H1 (cell line): ENCODE measurements at regions not wholly inside any gene's neighbourhood (a gene's known extent, or its start where the extent isn't known, plus 50 kb on each side); places are given as distances from the start of the nearest gene placed in this dataset.

Source experiments
- CTCF ChIA-PET: fragments of 300-600 bp; sonication (Branson Sonifier 250); formaldehyde crosslinking; loops from one replicate; lab custom pipeline; 2021; ENCODE audit not compliant: partially characterized antibody; lab: Charles Lee
- POLR2A ChIA-PET: fragments of 300-600 bp; sonication (Branson Sonifier 250); formaldehyde crosslinking; loops from one replicate; lab custom pipeline; 2021; ENCODE audit warnings: inconsistent platforms; ENCODE audit not compliant: partially characterized antibody; lab: Charles Lee
- DNase-seq, 2 experiments: peaks; one replicate each; pipeline versions ENCODE4 v3.0.0 to v3.0.0-alpha.2; 2010 to 2022; ENCODE audit warnings: low spot score in 2 of 2, low read depth in 1 of 2, mixed read lengths in 1 of 2
- FAIRE-seq: peaks from 2 replicates; lab custom pipeline; 2011; peaks lifted over from hg19 to GRCh38; lab: Jason Lieb, UNC
- H2AFZ ChIP-seq: 2 replicates; pipeline ENCODE4 v1.8.1; 2012; ENCODE audit warnings: low read length, inconsistent platforms
- H2AK5ac ChIP-seq: 2 replicates; pipeline ENCODE4 v1.6.1; 2013; ENCODE audit warnings: low read depth, low read length
- H2BK120ac ChIP-seq: replicated peaks from 2 replicates; pipeline ENCODE3; 2013; ENCODE audit warnings: low read depth, low read length, inconsistent platforms
- H2BK12ac ChIP-seq: 2 replicates; pipeline ENCODE4 v1.6.1; 2013; ENCODE audit warnings: low read depth, low read length
- H2BK15ac ChIP-seq: 2 replicates; pipeline ENCODE4 v1.6.1; 2013; ENCODE audit warnings: low read length
- H2BK20ac ChIP-seq: 2 replicates; pipeline ENCODE4 v1.6.1; 2013; ENCODE audit warnings: low read length
- H2BK5ac ChIP-seq: 2 replicates; pipeline ENCODE4 v1.6.1; 2013; ENCODE audit warnings: low read depth, low read length
- H3K14ac ChIP-seq: 2 replicates; pipeline ENCODE4 v1.6.1; 2013; ENCODE audit warnings: inconsistent platforms; ENCODE audit not compliant: insufficient read length
- H3K18ac ChIP-seq: 2 replicates; pipeline ENCODE4 v1.6.1; 2013; ENCODE audit warnings: low read length; ENCODE audit errors: extremely low read depth
- H3K23ac ChIP-seq: 2 replicates; pipeline ENCODE4 v1.6.1; 2013; ENCODE audit warnings: inconsistent platforms; ENCODE audit not compliant: insufficient read length
- H3K23me2 ChIP-seq: 2 replicates; pipeline ENCODE4 v1.6.1; 2013; ENCODE audit warnings: low read depth, low read length
- H3K27ac ChIP-seq: 2 replicates; pipeline ENCODE4 v1.6.1; 2011; ENCODE audit warnings: low read depth, low read length, inconsistent platforms
- H3K27me3 ChIP-seq, 4 experiments: replicated peaks in 1 of 4; 1 replicate in 1 of 4; 2 replicates in 3 of 4; pipeline versions ENCODE4 v1.6.1 to v1.8.1; 2011 to 2013; ENCODE audit warnings: low read length in 3 of 4, mild to moderate bottlenecking in 3 of 4, inconsistent platforms in 2 of 4, mixed read lengths in 2 of 4, moderate library complexity in 1 of 4; ENCODE audit not compliant: control insufficient read depth in 3 of 4, insufficient read depth in 3 of 4; ENCODE audit errors: extremely low read depth in 1 of 4
- H3K36me3 ChIP-seq, 4 experiments: 2 replicates each; pipeline versions ENCODE4 v1.6.1 to v1.8.1; 2011 to 2013; ENCODE audit warnings: mild to moderate bottlenecking in 4 of 4, low read length in 3 of 4, moderate library complexity in 2 of 4, control low read depth in 1 of 4, inconsistent platforms in 1 of 4; ENCODE audit not compliant: insufficient read depth in 4 of 4, control insufficient read depth in 2 of 4
- H3K4ac ChIP-seq: replicated peaks from 2 replicates; pipeline ENCODE3; 2013; ENCODE audit warnings: low read length, low read depth, mixed read lengths, inconsistent platforms; ENCODE audit not compliant: insufficient read length
- H3K4me1 ChIP-seq, 4 experiments: replicated peaks in 1 of 4; 1 replicate in 1 of 4; 2 replicates in 3 of 4; pipeline versions ENCODE4 v1.6.1 to v1.8.1; 2011 to 2013; ENCODE audit warnings: low read length in 3 of 4, inconsistent platforms in 2 of 4, mixed read lengths in 1 of 4; ENCODE audit not compliant: insufficient read depth in 4 of 4, control insufficient read depth in 3 of 4
- H3K4me2 ChIP-seq, 2 experiments: 2 replicates each; pipeline versions ENCODE4 v1.6.1 to v1.8.1; 2011 to 2013; ENCODE audit warnings: low read depth in 2 of 2, low read length in 2 of 2, control low read depth in 1 of 2, inconsistent platforms in 1 of 2, mild to moderate bottlenecking in 1 of 2; ENCODE audit not compliant: insufficient read depth in 1 of 2
- H3K4me3 ChIP-seq, 4 experiments: fragments of 200-600, 300-600 bp in 1 of 4; sonication (generic), shearing (Covaris generic), sonication (Bioruptor Twin) in 1 of 4; 2 replicates each; pipeline versions ENCODE4 v1.5.1 to v1.8.1; 2011 to 2016; ENCODE audit warnings: low read length in 4 of 4, low read depth in 3 of 4, control low read depth in 2 of 4, inconsistent platforms in 2 of 4, mild to moderate bottlenecking in 2 of 4, mixed read lengths in 1 of 4, moderate library complexity in 1 of 4; ENCODE audit not compliant: insufficient read depth in 2 of 4; ENCODE audit errors: extremely low read depth in 1 of 4
- H3K56ac ChIP-seq: replicated peaks from 2 replicates; pipeline ENCODE3; 2013; ENCODE audit warnings: low read depth, mild to moderate bottlenecking, mixed read lengths, low read length, inconsistent platforms; ENCODE audit not compliant: insufficient read length
- H3K79me1 ChIP-seq: 2 replicates; pipeline ENCODE4 v1.6.1; 2013; ENCODE audit warnings: low read depth, low read length, control low read depth
- H3K79me2 ChIP-seq, 2 experiments: 2 replicates each; pipeline versions ENCODE4 v1.6.1 to v1.8.1; 2012 to 2013; ENCODE audit warnings: low read length in 2 of 2, mild to moderate bottlenecking in 2 of 2, inconsistent platforms in 1 of 2; ENCODE audit not compliant: insufficient read depth in 2 of 2, control insufficient read depth in 1 of 2
- H3K9ac ChIP-seq, 4 experiments: replicated peaks in 1 of 4; 1 replicate in 1 of 4; 2 replicates in 3 of 4; pipeline versions ENCODE4 v1.6.1 to v1.8.1; 2011 to 2013; ENCODE audit warnings: low read depth in 3 of 4, low read length in 3 of 4, control low read depth in 2 of 4, mild to moderate bottlenecking in 2 of 4, moderate library complexity in 2 of 4, inconsistent platforms in 1 of 4; ENCODE audit errors: extremely low read depth in 1 of 4
- H3K9me3 ChIP-seq, 2 experiments: 2 replicates each; pipeline versions ENCODE4 v1.6.1 to v1.8.1; 2012 to 2013; ENCODE audit warnings: mild to moderate bottlenecking in 2 of 2, moderate library complexity in 2 of 2, control low read depth in 1 of 2, inconsistent platforms in 1 of 2, low read depth in 1 of 2, low read length in 1 of 2, mixed read lengths in 1 of 2; ENCODE audit not compliant: insufficient read depth in 2 of 2
- H4K20me1 ChIP-seq, 2 experiments: replicated peaks in 1 of 2; 2 replicates each; pipeline versions ENCODE3 to v1.8.1; 2011 to 2013; ENCODE audit warnings: inconsistent platforms in 2 of 2, low read length in 2 of 2, mild to moderate bottlenecking in 1 of 2; ENCODE audit not compliant: insufficient read depth in 2 of 2, control insufficient read depth in 1 of 2
- H4K5ac ChIP-seq: 2 replicates; pipeline ENCODE4 v1.6.1; 2013; ENCODE audit warnings: low read length, low read depth, mixed read lengths, inconsistent platforms; ENCODE audit not compliant: insufficient read length
- H4K8ac ChIP-seq: 2 replicates; pipeline ENCODE4 v1.8.0; 2013; ENCODE audit warnings: mild to moderate bottlenecking, moderate library complexity, low read length, inconsistent platforms; ENCODE audit not compliant: insufficient read depth; ENCODE audit errors: extremely low read depth
- H4K91ac ChIP-seq: replicated peaks from 2 replicates; pipeline ENCODE3; 2013; ENCODE audit warnings: low read length, mixed read lengths, inconsistent platforms; ENCODE audit not compliant: insufficient read length
- BCL11A ChIP-seq, 2 experiments: IDR thresholded peaks; one replicate each; pipeline ENCODE4 v1.6.1; 2011; ENCODE audit warnings: low read depth in 2 of 2, low read length in 2 of 2, mild to moderate bottlenecking in 2 of 2
- CEBPB ChIP-seq: IDR thresholded peaks from 2 replicates; pipeline ENCODE4 v1.6.1; 2012; ENCODE audit warnings: low read depth, low read length
- EZH2 ChIP-seq: fragments of 200-600 bp; sonication (generic); IDR thresholded peaks from 2 replicates; pipeline ENCODE4 v1.7.1; 2012; ENCODE audit warnings: low read depth, mild to moderate bottlenecking, moderate library complexity, low read length, inconsistent platforms; ENCODE audit not compliant: severe bottlenecking
- MAFK ChIP-seq: IDR thresholded peaks from 2 replicates; pipeline ENCODE4 v1.6.1; 2012; ENCODE audit warnings: low read depth, mild to moderate bottlenecking, improper control_type of control experiment, low read length
- NANOG ChIP-seq: IDR thresholded peaks from 2 replicates; pipeline ENCODE4 v1.6.1; 2011; ENCODE audit warnings: low read length, low read depth, mild to moderate bottlenecking, inconsistent platforms; ENCODE audit not compliant: insufficient read depth, poor library complexity, severe bottlenecking
- NRF1 ChIP-seq: IDR thresholded peaks from 2 replicates; pipeline ENCODE4 v1.6.1; 2011; ENCODE audit warnings: mild to moderate bottlenecking, low read depth, low read length, improper control_type of control experiment
- RXRA ChIP-seq: IDR thresholded peaks from 2 replicates; pipeline ENCODE4 v1.6.1; 2011; ENCODE audit warnings: low read depth, mild to moderate bottlenecking, low read length, moderate library complexity; ENCODE audit not compliant: insufficient read depth
- SAP30 ChIP-seq: fragments of 300-600 bp; sonication (generic); IDR thresholded peaks from 2 replicates; pipeline ENCODE4 v1.7.1; 2012; ENCODE audit warnings: low read length, moderate library complexity, mild to moderate bottlenecking, inconsistent platforms; ENCODE audit not compliant: insufficient read depth, insufficient replicate concordance
- WGBS, 2 experiments: shearing (Covaris generic) in 1 of 2; methylation state at CpG; one replicate each; pipeline versions ENCODE4 v1.1.6 to v1.1.7; 2013 to 2015; ENCODE audit warnings: low lambda C conversion rate in 2 of 2, mixed read lengths in 2 of 2, inconsistent platforms in 1 of 2, low coverage in 1 of 2, missing lambda C conversion rate in 1 of 2; ENCODE audit not compliant: insufficient replicate concordance in 2 of 2, insufficient coverage in 1 of 2, insufficient read length in 1 of 2; ENCODE audit errors: extremely low coverage in 1 of 2, missing lambda C conversion rate in 1 of 2; 5-methylcytosine and 5-hydroxymethylcytosine counted together
- TF ChIP-seq, protein P1 (sequence below), 3 experiments: IDR thresholded peaks; 1 replicate in 2 of 3; 2 replicates in 1 of 3; pipeline versions ENCODE4 v1.5.1 to v1.6.1; 2011; ENCODE audit warnings: low read length in 3 of 3, mild to moderate bottlenecking in 3 of 3, inconsistent platforms in 2 of 3, low read depth in 1 of 3, moderate library complexity in 1 of 3; ENCODE audit not compliant: insufficient read depth in 1 of 3; ENCODE audit errors: control extremely low read depth in 1 of 3

DNA sequence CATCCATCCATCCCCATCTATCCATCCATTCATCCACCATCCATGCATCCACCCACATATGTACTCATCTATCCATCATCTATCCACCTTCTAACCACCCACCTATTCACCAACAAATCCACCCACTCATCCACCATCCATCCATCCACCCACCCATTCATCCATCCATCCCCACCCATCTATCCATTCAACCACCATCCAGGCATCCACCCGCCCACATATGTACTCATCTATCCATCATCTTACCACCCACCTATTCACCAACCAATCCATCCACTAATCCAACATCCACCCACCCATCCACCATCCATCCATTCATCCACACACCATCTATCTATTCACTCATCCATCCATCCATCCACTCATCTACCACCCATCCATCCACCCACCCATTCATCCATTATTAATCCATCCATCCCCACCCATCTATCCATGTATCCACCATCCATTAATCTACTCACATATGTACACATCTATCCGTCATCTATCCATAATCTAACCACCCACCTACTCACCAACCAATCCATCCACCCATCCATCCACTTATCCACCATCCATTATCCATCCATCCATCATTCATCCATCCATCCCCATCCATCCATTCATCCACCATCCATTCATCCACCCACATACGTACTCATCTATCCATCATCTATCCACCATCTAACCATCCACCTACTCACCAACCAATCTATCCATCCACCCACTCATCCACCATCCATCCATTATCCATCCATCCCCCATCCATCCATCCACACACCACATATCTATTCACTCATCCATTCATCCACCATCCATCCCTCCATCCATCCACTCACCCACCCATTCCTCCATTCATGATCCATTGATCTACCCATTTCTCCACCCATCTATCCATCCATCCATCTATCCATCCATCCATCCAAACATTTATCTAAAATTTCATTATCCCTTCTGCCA, 940.0 kb downstream of the BRD1 start:
- 89 to 100% methylated on average over 2 to 3 of the region's 3 CpGs for WGBS, 2 experiments
- no peak for TF ChIP-seq EZH2
- no peak for TF ChIP-seq SAP30
- no peak for TF ChIP-seq BCL11A (IDR thresholded peaks at IDR 0.05; ENCODE audit: low read depth in 2 of 2, low read length in 2 of 2)
- no peak for TF ChIP-seq MAFK
- TF ChIP-seq NRF1 = no peak
- TF ChIP-seq RXRA = no peak
- no peak for TF ChIP-seq NANOG
- TF ChIP-seq CEBPB = no peak
- TF ChIP-seq, protein P1, sequence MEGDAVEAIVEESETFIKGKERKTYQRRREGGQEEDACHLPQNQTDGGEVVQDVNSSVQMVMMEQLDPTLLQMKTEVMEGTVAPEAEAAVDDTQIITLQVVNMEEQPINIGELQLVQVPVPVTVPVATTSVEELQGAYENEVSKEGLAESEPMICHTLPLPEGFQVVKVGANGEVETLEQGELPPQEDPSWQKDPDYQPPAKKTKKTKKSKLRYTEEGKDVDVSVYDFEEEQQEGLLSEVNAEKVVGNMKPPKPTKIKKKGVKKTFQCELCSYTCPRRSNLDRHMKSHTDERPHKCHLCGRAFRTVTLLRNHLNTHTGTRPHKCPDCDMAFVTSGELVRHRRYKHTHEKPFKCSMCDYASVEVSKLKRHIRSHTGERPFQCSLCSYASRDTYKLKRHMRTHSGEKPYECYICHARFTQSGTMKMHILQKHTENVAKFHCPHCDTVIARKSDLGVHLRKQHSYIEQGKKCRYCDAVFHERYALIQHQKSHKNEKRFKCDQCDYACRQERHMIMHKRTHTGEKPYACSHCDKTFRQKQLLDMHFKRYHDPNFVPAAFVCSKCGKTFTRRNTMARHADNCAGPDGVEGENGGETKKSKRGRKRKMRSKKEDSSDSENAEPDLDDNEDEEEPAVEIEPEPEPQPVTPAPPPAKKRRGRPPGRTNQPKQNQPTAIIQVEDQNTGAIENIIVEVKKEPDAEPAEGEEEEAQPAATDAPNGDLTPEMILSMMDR (IDR thresholded peaks at IDR 0.05; ENCODE audit: control extremely low read depth in 1 of 3, insufficient read depth in 1 of 3, low read depth in 1 of 3, low read length in 3 of 3) = no peak

More for the DNA sequence above, 940.0 kb downstream of the BRD1 start:
- no peak overlapping the region for H2AK5ac ChIP-seq
- no peak overlapping the region for H3K14ac ChIP-seq
- H2AFZ ChIP-seq = no peak overlapping the region
- no peaks in the 10 kb centered on the region for H3K79me2 ChIP-seq
- no peak overlapping the region for H3K23ac ChIP-seq
- no peak for DNase-seq
- no peak overlapping the region for H3K4me2 ChIP-seq
- H3K79me1 ChIP-seq = no peaks in the 10 kb centered on the region
- H3K27ac ChIP-seq = no peak overlapping the region
- CTCF ChIA-PET = interaction anchor here (1.3 kb wide), 1 partner anchor 13 kb away, joined by 3 read pairs; no protein-coding TSS in a partner anchor
- no peak for FAIRE-seq
- no peak overlapping the region for H4K91ac ChIP-seq
- H2BK15ac ChIP-seq = no peak overlapping the region
- no peak overlapping the region for H3K9ac ChIP-seq
- no peak overlapping the region for H3K4ac ChIP-seq
- H3K56ac ChIP-seq = peak overlapping the region; percentile 79
- H2BK12ac ChIP-seq = no peak overlapping the region
- peaks cover 0 to 5% (median 0%) of the 10 kb centered on the region in 4 experiments; a peak in 1 of 7 replicates for H3K4me1 ChIP-seq
- H2BK5ac ChIP-seq = no peak overlapping the region
- no peak overlapping the region for H2BK20ac ChIP-seq
- H3K36me3 ChIP-seq = no peaks in the 10 kb centered on the region
- H2BK120ac ChIP-seq = no peak overlapping the region
- no peak overlapping the region for H4K5ac ChIP-seq
- no peak overlapping the region for H3K4me3 ChIP-seq
- no peak overlapping the region for H4K8ac ChIP-seq
- POLR2A ChIA-PET = no interaction called here
- H3K23me2 ChIP-seq = peaks cover 13% of the 10 kb centered on the region; the same call in 1 of the 2 replicates
- H3K27me3 ChIP-seq = peaks cover 0 to 4% (median 2%) of the 10 kb centered on the region in 4 experiments; a peak in 3 of 7 replicates
- peaks cover 0 to 8% of the 10 kb centered on the region in 2 experiments for H4K20me1 ChIP-seq
- H3K18ac ChIP-seq = no peak overlapping the region
- H3K9me3 ChIP-seq = peaks cover 0 to 3% of the 10 kb centered on the region in 2 experiments; a peak in 2 of 4 replicates
